CD4-positive, alpha-beta T cell treated with Interleukin-6 for 4 hours (primary cell): ENCODE measurements at regions not wholly inside any gene's neighbourhood (a gene's known extent, or its start where the extent isn't known, plus 50 kb on each side); places are given as distances from the start of the nearest gene placed in this dataset.
"Not testable (repeated sequence)": the region's sequence is repeated elsewhere in the genome, so short reads cannot be mapped to it uniquely, and the experiment has no call there.

Experiments used
- DNase-seq: peaks from one replicate; pipeline ENCODE4 v3.0.0-alpha.2; 2020; ENCODE audit warnings: mixed read lengths

- no peak for DNase-seq
These were observed 162.6 kb upstream of the MAGI2 start for GRCh38 chr7:79615871-79616640.

- DNase-seq: no peak
These were observed 162.0 kb upstream of the MAGI2 start for GRCh38 chr7:79615466-79615865.

- DNase-seq: no peak
These were observed 159.4 kb upstream of the MAGI2 start for GRCh38 chr7:79612903-79613302.

- DNase-seq: no peak
These were observed 158.6 kb upstream of the MAGI2 start for GRCh38 chr7:79612022-79612421.

GRCh38 chr7:79610748-79611304, 157.4 kb upstream of the MAGI2 start:
- no peak for DNase-seq

GRCh38 chr7:79610313-79610712, 156.8 kb upstream of the MAGI2 start:
- no peak for DNase-seq

- no peak for DNase-seq
These were observed 154.5 kb upstream of the MAGI2 start for GRCh38 chr7:79608005-79608404.

GRCh38 chr7:79604841-79605240, 151.4 kb upstream of the MAGI2 start:
- DNase-seq: no peak

- no peak for DNase-seq
These were observed 144.9 kb upstream of the MAGI2 start for GRCh38 chr7:79598351-79598750.

- not testable (repeated sequence) for DNase-seq
These were observed 141.2 kb upstream of the MAGI2 start for GRCh38 chr7:79594671-79595070.

GRCh38 chr7:79593866-79594301, 140.4 kb upstream of the MAGI2 start:
- no peak for DNase-seq

- DNase-seq: no peak
These were observed 137.6 kb upstream of the MAGI2 start for GRCh38 chr7:79590916-79591623.

- DNase-seq: no peak
These were observed 136.9 kb upstream of the MAGI2 start for GRCh38 chr7:79590391-79590790.

- DNase-seq: no peak
These were observed 117.4 kb upstream of the MAGI2 start for GRCh38 chr7:79570903-79571302.

- no peak for DNase-seq
These were observed 110.5 kb upstream of the MAGI2 start for GRCh38 chr7:79563821-79564522.

GRCh38 chr7:79555571-79555970, 102.1 kb upstream of the MAGI2 start:
- DNase-seq: no peak

GRCh38 chr7:79553811-79554555, 100.5 kb upstream of the MAGI2 start:
- DNase-seq: no peak

GRCh38 chr7:79552463-79552862, 99.0 kb upstream of the MAGI2 start:
- no peak for DNase-seq

- no peak for DNase-seq
These were observed 95.3 kb upstream of the MAGI2 start for GRCh38 chr7:79548727-79549126.

- DNase-seq: no peak
These were observed 93.7 kb upstream of the MAGI2 start for GRCh38 chr7:79547132-79547531.

GRCh38 chr7:79540592-79540991, 87.1 kb upstream of the MAGI2 start:
- DNase-seq: no peak

GRCh38 chr7:79534128-79534527, 80.7 kb upstream of the MAGI2 start:
- no peak for DNase-seq
